HUES48 (cell line): ENCODE measurements at regions not wholly inside any gene's neighbourhood (a gene's known extent, or its start where the extent isn't known, plus 50 kb on each side); places are given as distances from the start of the nearest gene placed in this dataset.
"Not testable (repeated sequence)": the region's sequence is repeated elsewhere in the genome, so short reads cannot be mapped to it uniquely, and the experiment has no call there.

Experiments
- H3K27ac ChIP-seq: one replicate; pipeline ENCODE4 v1.7.0; 2013; ENCODE audit warnings: low read depth, low read length, inconsistent platforms
- H3K27me3 ChIP-seq: 2 replicates; pipeline ENCODE4 v1.6.1; 2013; ENCODE audit warnings: mild to moderate bottlenecking, low read length; ENCODE audit not compliant: control insufficient read depth, insufficient read depth
- H3K36me3 ChIP-seq: 2 replicates; pipeline ENCODE4 v1.6.1; 2013; ENCODE audit warnings: low read length; ENCODE audit not compliant: control insufficient read depth, insufficient read depth
- H3K4me1 ChIP-seq: 2 replicates; pipeline ENCODE4 v1.6.1; 2013; ENCODE audit warnings: mild to moderate bottlenecking, low read length; ENCODE audit not compliant: control insufficient read depth, insufficient read depth
- H3K4me3 ChIP-seq: 2 replicates; pipeline ENCODE4 v1.5.1; 2013; ENCODE audit warnings: mild to moderate bottlenecking, low read depth, low read length
- H3K9ac ChIP-seq: 2 replicates; pipeline ENCODE4 v1.6.1; 2013; ENCODE audit warnings: mild to moderate bottlenecking, low read depth, low read length, moderate library complexity
- H3K9me3 ChIP-seq: 2 replicates; pipeline ENCODE4 v1.6.1; 2013; ENCODE audit warnings: low read length; ENCODE audit not compliant: control insufficient read depth, insufficient read depth

GRCh38 chr1:193402977-193403376, 216.6 kb upstream of the B3GALT2 start:
- Histone ChIP-seq H3K36me3 (no peaks in the 10 kb centered on the region), H3K4me3 (no peak overlapping the region), H3K4me1 (no peaks in the 10 kb centered on the region), H3K9me3 (no peaks in the 10 kb centered on the region), H3K27ac (no peak overlapping the region), H3K9ac (no peak overlapping the region), H3K27me3 (no peaks in the 10 kb centered on the region)

- H3K4me3 ChIP-seq = no peak overlapping the region
- H3K4me1 ChIP-seq = no peaks in the 10 kb centered on the region
- no peaks in the 10 kb centered on the region for H3K36me3 ChIP-seq
- no peaks in the 10 kb centered on the region for H3K9me3 ChIP-seq
- no peaks in the 10 kb centered on the region for H3K27me3 ChIP-seq
- H3K27ac ChIP-seq = no peak overlapping the region
- no peak overlapping the region for H3K9ac ChIP-seq
Measured at GRCh38 chr1:193402037-193402436, 215.6 kb upstream of the B3GALT2 start.

GRCh38 chr1:193394336-193394735, 207.9 kb upstream of the B3GALT2 start:
- no peaks in the 10 kb centered on the region for H3K9me3 ChIP-seq
- H3K27ac ChIP-seq = no peak overlapping the region
- no peaks in the 10 kb centered on the region for H3K4me1 ChIP-seq
- no peak overlapping the region for H3K4me3 ChIP-seq
- no peaks in the 10 kb centered on the region for H3K27me3 ChIP-seq
- no peak overlapping the region for H3K9ac ChIP-seq
- H3K36me3 ChIP-seq = no peaks in the 10 kb centered on the region

- H3K36me3 ChIP-seq = no peaks in the 10 kb centered on the region
- no peak overlapping the region for H3K4me3 ChIP-seq
- no peak overlapping the region for H3K27ac ChIP-seq
- no peaks in the 10 kb centered on the region for H3K9me3 ChIP-seq
- no peaks in the 10 kb centered on the region for H3K27me3 ChIP-seq
- H3K4me1 ChIP-seq = no peaks in the 10 kb centered on the region
- H3K9ac ChIP-seq = no peak overlapping the region
Measured at GRCh38 chr1:193392686-193393085, 206.3 kb upstream of the B3GALT2 start.

GRCh38 chr1:193388683-193389082, 202.3 kb upstream of the B3GALT2 start:
- no peaks in the 10 kb centered on the region for H3K4me1 ChIP-seq
- H3K9me3 ChIP-seq = no peaks in the 10 kb centered on the region
- H3K27me3 ChIP-seq = no peaks in the 10 kb centered on the region

GRCh38 chr1:193388165-193388564, 201.8 kb upstream of the B3GALT2 start:
- Histone ChIP-seq H3K9me3 (no peaks in the 10 kb centered on the region), H3K36me3 (no peaks in the 10 kb centered on the region), H3K9ac (no peak overlapping the region), H3K4me1 (no peaks in the 10 kb centered on the region), H3K27ac (no peak overlapping the region), H3K4me3 (no peak overlapping the region), H3K27me3 (no peaks in the 10 kb centered on the region)

More at GRCh38 chr1:193388683-193389082, 202.3 kb upstream of the B3GALT2 start:
- no peaks in the 10 kb centered on the region for H3K36me3 ChIP-seq
- H3K27ac ChIP-seq = no peak overlapping the region
- no peak overlapping the region for H3K9ac ChIP-seq
- no peak overlapping the region for H3K4me3 ChIP-seq

- no peaks in the 10 kb centered on the region for H3K36me3 ChIP-seq
- no peak overlapping the region for H3K9ac ChIP-seq
- H3K9me3 ChIP-seq = no peaks in the 10 kb centered on the region
- H3K4me1 ChIP-seq = no peaks in the 10 kb centered on the region
- H3K27ac ChIP-seq = no peak overlapping the region
- H3K4me3 ChIP-seq = no peak overlapping the region
- no peaks in the 10 kb centered on the region for H3K27me3 ChIP-seq
Measured at GRCh38 chr1:193387406-193387805, 201.0 kb upstream of the B3GALT2 start.

GRCh38 chr1:193378451-193378850, 192.0 kb upstream of the B3GALT2 start:
- not testable (repeated sequence) for H3K4me1 ChIP-seq, H3K9ac ChIP-seq, H3K36me3 ChIP-seq, H3K27ac ChIP-seq, H3K4me3 ChIP-seq, H3K9me3 ChIP-seq, H3K27me3 ChIP-seq

GRCh38 chr1:193377472-193377871, 191.1 kb upstream of the B3GALT2 start:
- no peaks in the 10 kb centered on the region for H3K27me3 ChIP-seq
- peaks cover 2% of the 10 kb centered on the region; the same call in 1 of the 2 replicates for H3K9me3 ChIP-seq
- H3K4me1 ChIP-seq = no peaks in the 10 kb centered on the region
- no peaks in the 10 kb centered on the region for H3K36me3 ChIP-seq
- no peak overlapping the region for H3K27ac ChIP-seq
- no peak overlapping the region for H3K4me3 ChIP-seq
- H3K9ac ChIP-seq = no peak overlapping the region

- Histone ChIP-seq H3K4me3 (no peak overlapping the region), H3K27me3 (no peaks in the 10 kb centered on the region), H3K9me3 (peaks cover 2% of the 10 kb centered on the region; the same call in 1 of the 2 replicates), H3K9ac (no peak overlapping the region), H3K4me1 (no peaks in the 10 kb centered on the region), H3K27ac (no peak overlapping the region), H3K36me3 (no peaks in the 10 kb centered on the region)
Measured at GRCh38 chr1:193372553-193372952, 186.1 kb upstream of the B3GALT2 start.

GRCh38 chr1:193368302-193368701, 181.9 kb upstream of the B3GALT2 start:
- H3K4me3 ChIP-seq = no peak overlapping the region
- H3K27ac ChIP-seq = no peak overlapping the region
- H3K27me3 ChIP-seq = no peaks in the 10 kb centered on the region
- H3K9ac ChIP-seq = no peak overlapping the region
- H3K9me3 ChIP-seq = no peaks in the 10 kb centered on the region
- H3K36me3 ChIP-seq = no peaks in the 10 kb centered on the region
- no peaks in the 10 kb centered on the region for H3K4me1 ChIP-seq

GRCh38 chr1:193367863-193368262, 181.4 kb upstream of the B3GALT2 start:
- Histone ChIP-seq H3K9ac (no peak overlapping the region), H3K9me3 (no peaks in the 10 kb centered on the region), H3K4me3 (no peak overlapping the region), H3K27me3 (no peaks in the 10 kb centered on the region), H3K27ac (no peak overlapping the region), H3K4me1 (no peaks in the 10 kb centered on the region), H3K36me3 (no peaks in the 10 kb centered on the region)
